ENCODE measurements at regions not wholly inside any gene's neighbourhood (a gene's known extent, or its start where the extent isn't known, plus 50 kb on each side); places are given as distances from the start of the nearest gene placed in this dataset.

DNA sequence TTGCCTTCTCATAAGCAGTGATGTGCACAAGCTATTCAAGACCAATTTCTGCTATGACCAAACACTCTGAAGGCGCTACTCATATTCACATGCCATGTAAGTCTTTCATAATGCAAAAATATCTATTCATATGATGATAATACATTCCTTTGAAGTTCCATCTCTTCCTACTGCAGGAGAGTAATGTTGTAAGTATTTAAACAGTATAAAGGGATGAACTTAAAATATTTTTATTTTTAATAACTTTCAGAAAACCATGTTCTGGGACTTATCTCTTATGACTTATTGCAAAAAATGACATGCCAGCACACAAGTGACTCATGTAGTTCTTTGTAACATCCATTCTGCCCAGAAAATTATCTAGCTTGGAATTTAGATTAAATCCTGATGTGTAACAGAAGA is 376.4 kb downstream of the KCTD16 start:
- POLR2A ChIA-PET: no interaction called here
- Histone ChIP-seq H3K27me3 (ENCODE audit: control insufficient read depth, insufficient read depth, low read length) (no peaks in the 10 kb centered on the region), H3K4me3 (ENCODE audit: low read depth, low read length) (no peak overlapping the region), H3K9me3 (ENCODE audit: control insufficient read depth, insufficient read depth, low read length) (no peaks in the 10 kb centered on the region), H3K27ac (ENCODE audit: low read depth, low read length) (no peak overlapping the region)
- CTCF ChIA-PET: interaction anchor here (1.0 kb wide), 1 partner anchor 80 kb away, joined by 3 read pairs; no protein-coding TSS in a partner anchor
- no peak for DNase-seq (ENCODE audit: low read depth, low spot score)
- TF ChIP-seq, protein P1, sequence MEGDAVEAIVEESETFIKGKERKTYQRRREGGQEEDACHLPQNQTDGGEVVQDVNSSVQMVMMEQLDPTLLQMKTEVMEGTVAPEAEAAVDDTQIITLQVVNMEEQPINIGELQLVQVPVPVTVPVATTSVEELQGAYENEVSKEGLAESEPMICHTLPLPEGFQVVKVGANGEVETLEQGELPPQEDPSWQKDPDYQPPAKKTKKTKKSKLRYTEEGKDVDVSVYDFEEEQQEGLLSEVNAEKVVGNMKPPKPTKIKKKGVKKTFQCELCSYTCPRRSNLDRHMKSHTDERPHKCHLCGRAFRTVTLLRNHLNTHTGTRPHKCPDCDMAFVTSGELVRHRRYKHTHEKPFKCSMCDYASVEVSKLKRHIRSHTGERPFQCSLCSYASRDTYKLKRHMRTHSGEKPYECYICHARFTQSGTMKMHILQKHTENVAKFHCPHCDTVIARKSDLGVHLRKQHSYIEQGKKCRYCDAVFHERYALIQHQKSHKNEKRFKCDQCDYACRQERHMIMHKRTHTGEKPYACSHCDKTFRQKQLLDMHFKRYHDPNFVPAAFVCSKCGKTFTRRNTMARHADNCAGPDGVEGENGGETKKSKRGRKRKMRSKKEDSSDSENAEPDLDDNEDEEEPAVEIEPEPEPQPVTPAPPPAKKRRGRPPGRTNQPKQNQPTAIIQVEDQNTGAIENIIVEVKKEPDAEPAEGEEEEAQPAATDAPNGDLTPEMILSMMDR (IDR thresholded peaks at IDR 0.05; ENCODE audit: low read depth, low read length): no peak

DNA sequence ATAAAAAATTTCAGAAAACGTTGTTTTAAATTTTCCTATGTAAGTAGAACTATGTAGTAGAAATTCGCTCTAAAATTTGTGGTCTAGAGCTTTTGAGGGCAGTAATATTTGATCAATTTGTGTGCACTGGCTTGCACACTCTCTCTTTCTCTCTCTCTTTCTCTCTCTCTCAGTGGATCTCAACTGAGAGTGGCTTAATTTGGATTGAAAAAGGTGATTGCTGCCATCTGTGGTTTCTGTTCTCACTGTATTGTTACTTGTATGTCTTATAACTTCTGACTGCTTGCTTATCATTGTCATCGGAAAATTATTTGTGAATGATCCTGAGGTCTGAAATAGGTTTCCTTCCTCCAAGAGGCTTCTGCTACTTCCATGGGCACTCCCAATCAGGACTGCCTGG is 368.2 kb downstream of the KCTD16 start:
- CTCF ChIA-PET: no interaction called here

More for the DNA sequence above, 368.2 kb downstream of the KCTD16 start:
- no peak for DNase-seq (ENCODE audit: low read depth, low spot score)
- no peaks in the 10 kb centered on the region; the same call in 1 of the 2 replicates for H3K9me3 ChIP-seq (ENCODE audit: control insufficient read depth, insufficient read depth, low read length)
- H3K27ac ChIP-seq (ENCODE audit: low read depth, low read length): no peak overlapping the region
- H3K27me3 ChIP-seq (ENCODE audit: control insufficient read depth, insufficient read depth, low read length): no peaks in the 10 kb centered on the region
- POLR2A ChIA-PET: no interaction called here
- TF ChIP-seq, protein P1 (IDR thresholded peaks at IDR 0.05; ENCODE audit: low read depth, low read length): no peak
- H3K4me3 ChIP-seq (ENCODE audit: low read depth, low read length): no peak overlapping the region

Data from AG04450 (cell line).